ENCODE measurements at regions not wholly inside any gene's neighbourhood (a gene's known extent, or its start where the extent isn't known, plus 50 kb on each side); places are given as distances from the start of the nearest gene placed in this dataset.

DNA sequence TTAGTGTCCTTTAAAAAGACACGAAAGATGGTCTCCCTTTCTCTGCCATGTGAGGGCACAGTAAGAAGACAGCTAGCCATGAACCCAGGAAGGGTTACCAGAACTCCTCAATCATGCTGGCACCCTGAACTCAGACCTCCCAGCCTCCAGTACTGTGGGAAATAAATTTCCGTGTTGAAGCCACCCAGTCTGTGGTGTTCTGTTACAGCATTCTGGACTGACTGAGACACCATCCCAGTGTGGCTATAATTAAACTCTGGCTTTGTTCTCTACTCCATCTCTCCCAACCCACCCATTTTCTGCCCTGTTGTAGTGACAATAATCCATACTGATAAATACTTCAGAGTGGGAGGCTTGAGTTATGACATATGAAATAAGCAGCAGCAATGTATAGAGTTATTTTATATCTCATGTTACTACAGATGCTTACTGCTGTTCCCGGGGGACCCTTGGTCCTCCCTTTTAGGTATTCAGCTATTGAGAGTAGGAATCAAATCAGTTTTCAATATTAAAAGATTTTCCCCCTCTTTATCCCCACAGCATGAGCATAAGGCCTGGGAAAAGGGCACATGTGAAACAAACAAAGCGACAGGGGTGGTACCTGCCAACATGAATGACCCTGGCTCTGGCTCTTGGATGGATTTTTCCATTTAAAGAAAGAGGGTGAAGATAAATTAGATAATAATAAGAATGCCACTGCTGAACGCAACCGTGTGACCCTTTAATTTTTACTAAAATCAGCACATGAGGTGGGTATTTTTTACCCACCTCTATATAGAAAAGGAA lies 224.3 kb upstream of the SLC35B3 start:
- BruUV-seq (replicated peaks) = no TSS peak
- no peak overlapping the region for H3K14ac ChIP-seq (replicated peaks; ENCODE audit: low read depth, low read length)
- H3K23ac ChIP-seq (ENCODE audit: low read depth, low read length) = no peak overlapping the region
- POLR2A ChIA-PET (ENCODE audit: unreplicated experiment) = no interaction called here
- intact Hi-C loops (cut with micrococcal nuclease) = no loop called here
- H3K79me1 ChIP-seq (ENCODE audit: low read depth in 1 of 2, low read length in 2 of 2) = no peaks in the 10 kb centered on the region
- H3K18ac ChIP-seq (ENCODE audit: low read depth, low read length) = no peak overlapping the region
- no peak overlapping the region for H4K8ac ChIP-seq (ENCODE audit: low read depth in 2 of 2, low read length in 2 of 2)
- CTCF ChIA-PET = no interaction called here
- H3K9ac ChIP-seq (ENCODE audit: low read depth, low read length) = no peak overlapping the region
- H3K56ac ChIP-seq (ENCODE audit: extremely low read depth, insufficient read depth, low read length) = no peak overlapping the region
- H2BK5ac ChIP-seq (ENCODE audit: low read depth, low read length, poor library complexity, severe bottlenecking) = no peak overlapping the region
- in situ Hi-C loops (cut with MboI; ENCODE audit: low sequenced_read_pairs) = no loop called here
- H2BK120ac ChIP-seq (ENCODE audit: low read depth, low read length) = no peak overlapping the region
- no peaks in the 10 kb centered on the region for H3K9me1 ChIP-seq (ENCODE audit: insufficient read depth, low read length)
- H4K5ac ChIP-seq (ENCODE audit: low read depth, low read length) = no peak overlapping the region
- no peak overlapping the region for H2BK20ac ChIP-seq (ENCODE audit: low read depth, low read length)
- TF ChIP-seq MAFK (IDR thresholded peaks at IDR 0.05; ENCODE audit: low read depth, low read length) = no peak
- TF ChIP-seq, protein P1, sequence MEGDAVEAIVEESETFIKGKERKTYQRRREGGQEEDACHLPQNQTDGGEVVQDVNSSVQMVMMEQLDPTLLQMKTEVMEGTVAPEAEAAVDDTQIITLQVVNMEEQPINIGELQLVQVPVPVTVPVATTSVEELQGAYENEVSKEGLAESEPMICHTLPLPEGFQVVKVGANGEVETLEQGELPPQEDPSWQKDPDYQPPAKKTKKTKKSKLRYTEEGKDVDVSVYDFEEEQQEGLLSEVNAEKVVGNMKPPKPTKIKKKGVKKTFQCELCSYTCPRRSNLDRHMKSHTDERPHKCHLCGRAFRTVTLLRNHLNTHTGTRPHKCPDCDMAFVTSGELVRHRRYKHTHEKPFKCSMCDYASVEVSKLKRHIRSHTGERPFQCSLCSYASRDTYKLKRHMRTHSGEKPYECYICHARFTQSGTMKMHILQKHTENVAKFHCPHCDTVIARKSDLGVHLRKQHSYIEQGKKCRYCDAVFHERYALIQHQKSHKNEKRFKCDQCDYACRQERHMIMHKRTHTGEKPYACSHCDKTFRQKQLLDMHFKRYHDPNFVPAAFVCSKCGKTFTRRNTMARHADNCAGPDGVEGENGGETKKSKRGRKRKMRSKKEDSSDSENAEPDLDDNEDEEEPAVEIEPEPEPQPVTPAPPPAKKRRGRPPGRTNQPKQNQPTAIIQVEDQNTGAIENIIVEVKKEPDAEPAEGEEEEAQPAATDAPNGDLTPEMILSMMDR (conservative IDR thresholded peaks at IDR 0.05; ENCODE audit: low read depth, low read length) = no peak
- ATAC-seq (ENCODE audit: low read depth) (no peak), DNase-seq (no peak)
- no peak overlapping the region for H3K4me3 ChIP-seq (ENCODE audit: insufficient read depth, low read depth, low read length)
- H4K20me1 ChIP-seq (ENCODE audit: insufficient read depth, low read length) = no peaks in the 10 kb centered on the region
- no peak overlapping the region for H2BK15ac ChIP-seq (ENCODE audit: low read depth, low read length)
- no peaks in the 10 kb centered on the region for H3K4me1 ChIP-seq (ENCODE audit: control insufficient read depth, insufficient read depth, low read length)
- no peak overlapping the region for H3K4ac ChIP-seq (ENCODE audit: low read depth, low read length)
- no peak overlapping the region for H2AK5ac ChIP-seq (ENCODE audit: low read depth, low read length)
- H2AFZ ChIP-seq (replicated peaks; ENCODE audit: low read length, poor library complexity) = no peak overlapping the region
- no peak overlapping the region for H3K4me2 ChIP-seq (ENCODE audit: low read depth, low read length)
- H4K91ac ChIP-seq (ENCODE audit: insufficient read depth, low read depth, low read length) = no peak overlapping the region
- H3K9me3 ChIP-seq (ENCODE audit: control insufficient read depth, insufficient read depth, low read length) = peaks cover 12% of the 10 kb centered on the region
- no peak overlapping the region for H2AK9ac ChIP-seq (replicated peaks; ENCODE audit: low read depth, low read length, poor library complexity)
- no CpG with 5 or more reads among the region's 6 CpGs for WGBS, 2 experiments (ENCODE audit: extremely low coverage in 2 of 2, insufficient read length in 1 of 2)
- no peaks in the 10 kb centered on the region for H3K27me3 ChIP-seq (ENCODE audit: control insufficient read depth, insufficient read depth, low read length)
- H3K36me3 ChIP-seq (ENCODE audit: control insufficient read depth, insufficient read depth, low read length) = no peaks in the 10 kb centered on the region
- no peak overlapping the region for H3K27ac ChIP-seq (ENCODE audit: insufficient read depth, low read length)
- dilution Hi-C loops (cut with HindIII; ENCODE audit: low sequenced_read_pairs, unreplicated experiment) = no loop called here
